Stimulated activated naive B cell treated with anti-CD40 and anti-IgM and Interleukin-4, amounts not matched to agents 10 μg/mL and 1 μg/mL and 100 μg/mL, for 72 hours (primary cell): ENCODE measurements at regions not wholly inside any gene's neighbourhood (a gene's known extent, or its start where the extent isn't known, plus 50 kb on each side); places are given as distances from the start of the nearest gene placed in this dataset.

ENCODE experiments used
- ATAC-seq, 2 donors: fragments of 150-1000 bp; cut with Tn5 transposase; replicated peaks; 2 replicates each; pipeline ENCODE4 v1.10.0; 2021; ENCODE audit warnings: moderate library complexity in 1 of 2
- DNase-seq: peaks from one replicate; pipeline ENCODE4 v3.0.0; 2021
- H3K27ac Mint-ChIP-seq: one replicate; pipeline ENCODE4 v1.8.0; 2022; ENCODE audit warnings: mild to moderate bottlenecking, mixed read lengths
- H3K27me3 Mint-ChIP-seq, 2 donors: one replicate each; pipeline ENCODE4 v1.8.0; 2022; ENCODE audit warnings: mixed read lengths in 2 of 2
- H3K36me3 Mint-ChIP-seq, 2 donors: one replicate each; pipeline ENCODE4 v1.8.0; 2022; ENCODE audit warnings: mixed read lengths in 2 of 2, mild to moderate bottlenecking in 1 of 2
- H3K4me1 Mint-ChIP-seq, 2 donors: one replicate each; pipeline ENCODE4 v1.8.0; 2022; ENCODE audit warnings: mixed read lengths in 2 of 2, mild to moderate bottlenecking in 1 of 2
- H3K4me3 Mint-ChIP-seq, 2 donors: one replicate each; pipeline ENCODE4 v1.8.0; 2022; ENCODE audit warnings: mild to moderate bottlenecking in 2 of 2, mixed read lengths in 2 of 2, moderate library complexity in 1 of 2
- H3K9me3 Mint-ChIP-seq, 2 donors: one replicate each; pipeline ENCODE4 v1.8.0; 2022; ENCODE audit warnings: mixed read lengths in 2 of 2, mild to moderate bottlenecking in 1 of 2

DNA sequence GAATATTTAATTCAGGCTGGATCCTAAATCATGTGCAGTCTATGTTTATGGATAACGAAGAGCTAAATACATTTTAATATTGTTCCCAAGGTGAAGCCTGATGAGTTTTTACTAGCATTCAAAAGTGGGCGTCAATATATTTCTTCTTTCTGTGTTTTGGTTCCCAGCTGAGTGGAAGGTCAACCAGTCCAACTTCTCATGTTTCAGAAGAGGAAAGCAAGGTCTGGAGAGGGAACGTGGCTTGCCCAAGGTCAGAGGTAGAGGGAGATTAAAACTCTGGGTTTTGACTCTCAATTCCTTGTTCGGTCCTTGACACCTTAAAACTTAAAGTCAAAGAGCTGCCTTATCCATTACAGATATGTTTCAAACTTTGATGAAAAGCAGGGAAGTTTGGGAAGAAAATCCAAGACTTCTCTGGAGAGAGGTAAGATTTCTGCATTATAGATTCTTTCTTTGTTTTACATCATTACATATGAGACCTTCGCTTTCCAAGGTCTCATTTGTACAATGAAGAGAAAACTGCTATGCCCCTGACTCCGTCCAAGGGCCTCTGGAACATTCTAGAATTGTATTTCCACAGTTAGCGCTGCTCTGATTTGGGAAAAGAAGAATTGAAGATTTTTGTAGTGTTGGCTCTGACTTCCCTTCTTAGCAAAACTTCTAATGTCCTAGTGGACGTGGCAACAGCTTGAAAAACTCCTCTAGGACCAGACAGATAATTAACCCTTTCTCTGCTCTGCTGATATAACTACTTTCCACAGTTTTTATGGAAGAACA lies 57.7 kb upstream of the HES1 start:
- DNase-seq (no peak), ATAC-seq (no peak)
- Mint-ChIP-seq H3K27ac (no peak overlapping the region), H3K27me3 (peaks cover 14 to 30% of the 10 kb centered on the region in 2 donors), H3K9me3 (no peaks in the 10 kb centered on the region), H3K4me1 (peaks cover 22 to 34% of the 10 kb centered on the region in 2 donors), H3K4me3 (no peak overlapping the region), H3K36me3 (no peaks in the 10 kb centered on the region)

DNA sequence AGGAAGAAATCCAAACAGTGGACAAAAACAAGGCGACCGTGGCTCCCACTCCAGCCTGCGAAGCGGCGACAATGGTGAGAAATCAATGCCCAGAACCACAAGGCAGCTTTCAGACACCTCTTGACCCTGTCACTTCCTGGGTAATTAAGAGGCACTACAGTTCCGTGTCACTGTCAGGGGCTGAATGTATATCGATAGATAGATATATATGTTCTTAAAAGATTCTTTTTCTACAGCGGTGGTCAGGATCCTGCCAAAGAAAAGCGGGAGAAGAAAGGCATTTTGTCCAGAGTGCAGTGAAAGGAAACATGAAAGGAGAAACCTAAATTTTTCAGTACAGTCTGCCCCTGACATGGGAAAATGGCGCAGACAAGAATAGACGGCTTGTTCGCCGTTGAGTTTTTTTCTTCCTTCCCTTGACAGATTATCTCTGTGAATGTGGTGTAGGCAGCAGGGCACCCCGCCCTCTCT lies 56.2 kb upstream of the HES1 start:
- H3K36me3 Mint-ChIP-seq: no peaks in the 10 kb centered on the region
- H3K27me3 Mint-ChIP-seq: peaks cover 14 to 30% of the 10 kb centered on the region in 2 donors
- no peak overlapping the region for H3K4me3 Mint-ChIP-seq
- DNase-seq (no peak), ATAC-seq (no peak)
- H3K4me1 Mint-ChIP-seq: peaks cover 24 to 32% of the 10 kb centered on the region in 2 donors
- no peaks in the 10 kb centered on the region for H3K9me3 Mint-ChIP-seq
- no peak overlapping the region for H3K27ac Mint-ChIP-seq

DNA sequence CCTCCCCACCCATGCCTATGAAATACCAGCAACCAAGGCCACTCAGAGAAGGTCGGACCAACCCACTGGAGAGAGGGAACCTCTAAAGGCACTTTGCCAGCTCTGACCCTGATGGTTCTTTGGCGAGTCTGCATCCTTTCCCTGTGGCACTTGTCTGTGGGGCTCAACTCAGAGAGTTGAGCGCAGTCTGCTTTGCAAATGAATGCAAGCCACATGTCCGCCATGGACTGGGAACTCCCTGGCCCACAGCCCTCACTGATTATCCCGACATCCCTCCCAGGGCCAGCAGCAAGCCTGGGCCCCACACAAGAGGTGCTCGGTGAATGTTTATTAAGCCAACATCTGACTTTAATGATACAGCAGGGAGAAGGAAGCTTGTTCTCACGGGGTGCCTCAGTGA lies 55.5 kb upstream of the HES1 start:
- Mint-ChIP-seq H3K27me3 (peaks cover 10 to 30% of the 10 kb centered on the region in 2 donors), H3K36me3 (no peaks in the 10 kb centered on the region), H3K4me1 (peaks cover 22 to 31% of the 10 kb centered on the region in 2 donors), H3K27ac (no peak overlapping the region), H3K9me3 (no peaks in the 10 kb centered on the region), H3K4me3 (no peak overlapping the region)
- no peak for ATAC-seq
- no peak for DNase-seq

DNA sequence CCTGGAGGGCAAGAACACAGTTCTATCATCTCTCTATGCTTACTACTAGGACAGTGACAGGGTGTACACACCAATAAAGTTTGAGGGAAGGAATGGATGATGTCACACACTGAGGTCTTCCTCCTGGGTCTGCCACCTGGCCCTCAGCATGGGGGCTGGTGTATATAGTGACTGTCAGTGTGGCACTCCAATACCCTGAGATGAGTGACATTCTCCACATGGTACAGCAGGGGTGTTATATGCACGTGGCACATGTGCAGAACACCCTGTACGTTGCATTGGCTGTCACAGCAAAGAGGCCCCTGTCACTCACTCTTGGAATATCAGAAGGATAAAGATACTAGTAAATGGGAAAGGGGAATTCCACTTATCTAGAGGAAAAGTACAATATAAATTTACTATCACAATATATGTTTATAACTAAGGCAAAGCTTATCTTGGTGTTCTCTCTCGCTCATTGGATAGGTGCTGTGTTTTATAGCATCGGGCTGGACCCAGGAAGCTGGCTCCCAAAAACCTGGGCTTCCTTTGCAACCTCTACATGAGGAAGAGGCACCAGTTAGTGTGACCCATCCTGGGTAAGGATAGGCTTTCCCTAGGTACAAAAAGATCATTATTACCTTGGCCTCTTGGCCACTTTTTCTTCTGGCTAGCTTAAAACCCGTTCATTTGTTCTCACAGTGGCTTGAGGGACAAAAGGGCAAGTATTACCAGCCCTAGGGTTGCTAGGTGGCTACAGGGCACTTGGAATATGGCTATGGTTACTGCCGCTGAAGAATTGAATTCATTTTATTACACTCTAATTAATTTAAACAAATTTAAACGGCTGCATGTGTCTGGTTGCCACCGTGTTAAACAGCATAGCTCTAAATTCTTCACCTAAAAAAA lies 54.8 kb upstream of the HES1 start:
- no peaks in the 10 kb centered on the region for H3K9me3 Mint-ChIP-seq
- H3K4me3 Mint-ChIP-seq: no peak overlapping the region
- ATAC-seq: no peak
- H3K4me1 Mint-ChIP-seq: peaks cover 21 to 30% of the 10 kb centered on the region in 2 donors
- H3K27ac Mint-ChIP-seq: peak overlapping the region; percentile 42
- no peak for DNase-seq
- peaks cover 10 to 33% of the 10 kb centered on the region in 2 donors for H3K27me3 Mint-ChIP-seq
- no peaks in the 10 kb centered on the region for H3K36me3 Mint-ChIP-seq

DNA sequence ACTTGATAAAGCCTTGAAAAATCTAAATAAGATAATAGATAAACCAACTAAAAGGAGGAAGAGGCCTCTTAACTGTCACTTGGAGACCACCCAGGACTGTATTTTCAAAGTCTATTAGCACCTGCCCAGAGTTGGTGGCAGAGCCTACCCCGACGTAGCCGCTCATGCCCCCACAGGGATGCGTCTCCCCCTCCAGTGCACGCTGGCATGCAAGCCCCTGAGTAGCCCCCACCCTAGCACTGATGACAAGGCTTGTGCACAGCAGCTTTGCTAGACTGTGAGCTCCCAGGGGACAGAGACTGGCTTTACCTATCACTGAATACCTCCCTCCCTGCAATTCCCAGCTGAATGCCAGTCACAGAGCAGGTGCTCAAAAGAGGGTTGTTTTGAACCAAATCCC lies 54.1 kb upstream of the HES1 start:
- H3K27me3 Mint-ChIP-seq: peaks cover 10 to 40% of the 10 kb centered on the region in 2 donors
- H3K9me3 Mint-ChIP-seq: no peaks in the 10 kb centered on the region
- peaks cover 24 to 34% of the 10 kb centered on the region in 2 donors for H3K4me1 Mint-ChIP-seq
- no peak overlapping the region for H3K4me3 Mint-ChIP-seq
- ATAC-seq: no peak
- DNase-seq: no peak
- no peaks in the 10 kb centered on the region for H3K36me3 Mint-ChIP-seq
- no peak overlapping the region for H3K27ac Mint-ChIP-seq

DNA sequence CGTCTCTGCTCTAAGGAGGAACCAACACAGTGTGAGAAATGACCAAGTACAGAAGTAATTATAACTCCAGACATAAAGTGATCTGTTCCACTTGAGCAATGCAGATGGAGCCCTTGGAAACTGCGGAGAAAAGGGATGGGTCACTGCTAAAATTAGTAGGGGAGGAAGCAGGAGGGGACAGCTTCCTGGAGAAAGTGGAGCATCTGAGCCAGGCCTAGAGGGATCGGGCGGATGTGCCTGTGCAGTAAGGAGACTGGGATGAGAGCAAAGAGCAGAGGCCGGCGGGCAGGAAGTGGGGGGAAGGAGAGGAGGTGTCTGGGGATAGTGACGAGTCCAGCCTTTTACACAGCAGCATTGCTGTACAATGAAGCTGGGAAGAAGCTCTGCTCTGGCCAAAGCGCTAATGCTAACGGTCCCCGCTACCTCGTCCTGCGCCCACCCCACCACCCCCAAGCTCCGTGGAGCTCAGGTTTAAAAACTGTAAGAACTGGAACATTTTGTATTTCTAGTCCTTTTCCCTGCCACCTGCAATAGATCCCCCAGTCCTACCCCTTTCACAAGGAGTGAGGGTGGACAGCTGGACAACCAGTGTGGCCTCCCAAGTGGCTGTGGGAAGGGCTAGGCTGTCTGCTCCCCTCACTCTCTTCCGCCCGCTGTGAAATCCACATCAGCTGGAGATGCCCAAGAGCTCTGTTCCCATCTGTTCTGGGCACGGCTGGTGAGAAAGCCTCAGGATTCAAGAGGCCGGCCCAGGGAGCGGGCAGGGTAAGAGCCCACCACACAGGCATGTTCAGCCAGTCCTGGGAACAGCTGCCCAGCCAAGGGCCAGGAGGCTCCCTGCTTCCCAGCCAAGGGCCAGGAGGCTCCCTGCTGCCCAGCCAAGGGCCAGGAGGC lies 53.0 kb upstream of the HES1 start:
- ATAC-seq: no peak
- H3K4me1 Mint-ChIP-seq: peaks cover 20 to 28% of the 10 kb centered on the region in 2 donors
- no peaks in the 10 kb centered on the region for H3K36me3 Mint-ChIP-seq
- no peak overlapping the region for H3K27ac Mint-ChIP-seq
- H3K4me3 Mint-ChIP-seq: no peak overlapping the region
- DNase-seq: no peak
- H3K9me3 Mint-ChIP-seq: no peaks in the 10 kb centered on the region
- H3K27me3 Mint-ChIP-seq: peaks cover 10 to 34% of the 10 kb centered on the region in 2 donors

DNA sequence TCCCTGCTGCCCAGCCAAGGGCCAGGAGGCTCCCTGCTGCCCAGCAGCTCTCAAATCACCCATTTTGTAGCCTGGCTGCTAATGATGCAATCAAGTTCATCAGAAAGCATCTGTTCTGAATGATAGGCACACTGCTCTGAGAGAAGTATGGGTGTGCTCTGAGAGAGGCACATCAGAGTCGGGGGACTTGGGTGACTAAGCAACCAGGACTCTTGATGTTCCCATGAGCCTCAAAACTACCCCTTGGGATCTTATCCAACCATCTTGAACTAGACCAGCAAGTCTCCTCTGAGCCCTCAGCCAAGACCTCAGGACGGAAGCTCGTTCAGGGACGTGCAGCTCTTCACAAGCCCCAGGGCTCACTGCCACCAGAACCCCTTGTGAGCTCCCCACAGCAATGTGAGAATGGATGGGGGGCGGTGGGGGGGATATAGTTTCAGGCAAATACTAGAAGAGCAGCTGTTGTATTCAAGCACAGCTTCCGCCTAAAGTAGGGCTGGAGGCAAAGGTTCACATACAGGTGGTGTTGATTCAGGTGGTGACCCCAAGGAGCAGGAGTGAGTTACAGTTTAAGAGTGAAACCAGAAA lies 52.2 kb upstream of the HES1 start:
- H3K4me1 Mint-ChIP-seq: peaks cover 24 to 35% of the 10 kb centered on the region in 2 donors
- DNase-seq (no peak), ATAC-seq (peak; percentile 10 to 19)
- no peaks in the 10 kb centered on the region for H3K36me3 Mint-ChIP-seq
- no peaks in the 10 kb centered on the region for H3K9me3 Mint-ChIP-seq
- peaks cover 10 to 30% of the 10 kb centered on the region in 2 donors for H3K27me3 Mint-ChIP-seq
- H3K27ac Mint-ChIP-seq: no peak overlapping the region
- no peak overlapping the region for H3K4me3 Mint-ChIP-seq

DNA sequence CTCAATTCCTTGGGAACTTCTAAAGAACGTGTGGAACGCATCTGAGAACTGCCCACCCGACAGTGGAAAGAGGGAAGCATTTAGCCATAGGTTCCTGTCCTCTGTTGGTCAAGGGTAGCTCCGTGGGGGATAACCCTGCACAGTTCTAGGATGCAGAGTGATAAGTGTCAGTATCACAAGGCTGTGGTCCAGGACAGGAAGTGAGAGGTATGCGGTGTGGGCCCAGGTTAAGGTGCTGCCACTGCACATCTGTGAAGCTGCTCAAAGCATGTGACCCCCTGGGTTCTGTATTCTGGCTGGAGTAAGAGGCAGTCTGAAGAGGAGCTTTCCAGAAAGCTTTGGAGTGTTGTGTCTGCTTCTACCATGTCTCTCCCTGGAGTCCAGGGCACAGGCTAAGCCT lies 51.7 kb upstream of the HES1 start:
- Mint-ChIP-seq H3K4me1 (peaks cover 27 to 39% of the 10 kb centered on the region in 2 donors), H3K9me3 (no peaks in the 10 kb centered on the region), H3K27me3 (peaks cover 10 to 24% of the 10 kb centered on the region in 2 donors), H3K27ac (no peak overlapping the region), H3K4me3 (no peak overlapping the region), H3K36me3 (no peaks in the 10 kb centered on the region)
- no peak for DNase-seq
- peak; percentile 97 to 98 for ATAC-seq
